EH (cell line): ENCODE measurements at regions not wholly inside any gene's neighbourhood (a gene's known extent, or its start where the extent isn't known, plus 50 kb on each side); places are given as distances from the start of the nearest gene placed in this dataset.

Experiments used
- DNase-seq: peaks from one replicate; pipeline ENCODE4 v3.0.0-alpha.2; 2015; ENCODE audit warnings: low read depth

DNA sequence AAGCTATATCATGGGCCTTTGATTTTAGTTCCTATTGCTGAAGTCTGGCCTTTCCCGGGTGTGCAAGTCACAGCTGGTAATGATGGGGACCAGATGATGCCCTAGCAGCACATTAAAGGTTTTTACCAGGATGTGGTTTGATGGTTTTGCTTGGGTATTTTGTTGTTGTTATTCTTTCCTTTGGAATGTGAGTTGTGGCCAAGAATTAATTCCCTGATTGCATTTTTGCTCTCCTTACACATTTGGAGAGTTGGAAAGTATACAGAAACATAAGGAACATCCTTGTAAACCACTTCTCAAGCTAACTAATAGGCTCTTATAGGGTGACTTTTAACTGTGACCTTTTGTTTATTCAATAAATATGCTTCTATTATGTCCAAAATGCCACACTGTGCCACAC, 154.1 kb upstream of the MMADHC start:
- DNase-seq, result peak; percentile 94

DNA sequence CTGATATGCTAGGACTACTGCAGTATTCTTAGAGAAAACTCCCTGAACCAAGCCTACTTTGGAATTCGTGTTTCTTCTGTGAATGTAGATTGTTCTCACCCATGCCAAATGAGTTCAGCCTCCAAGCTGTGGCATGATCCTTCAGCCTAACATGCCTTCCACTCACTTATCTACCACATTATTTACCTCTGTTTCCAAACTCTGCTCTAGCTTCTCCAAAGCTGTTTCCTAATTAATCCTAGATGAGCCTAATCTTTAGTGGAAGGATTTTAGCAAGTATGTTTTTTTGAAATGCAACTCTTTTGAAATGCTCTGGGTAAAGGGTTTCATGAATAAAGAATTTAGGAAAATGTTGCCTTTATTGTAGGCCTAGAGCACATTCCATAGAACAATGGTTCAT, 152.9 kb upstream of the MMADHC start:
- DNase-seq, result no peak

DNA sequence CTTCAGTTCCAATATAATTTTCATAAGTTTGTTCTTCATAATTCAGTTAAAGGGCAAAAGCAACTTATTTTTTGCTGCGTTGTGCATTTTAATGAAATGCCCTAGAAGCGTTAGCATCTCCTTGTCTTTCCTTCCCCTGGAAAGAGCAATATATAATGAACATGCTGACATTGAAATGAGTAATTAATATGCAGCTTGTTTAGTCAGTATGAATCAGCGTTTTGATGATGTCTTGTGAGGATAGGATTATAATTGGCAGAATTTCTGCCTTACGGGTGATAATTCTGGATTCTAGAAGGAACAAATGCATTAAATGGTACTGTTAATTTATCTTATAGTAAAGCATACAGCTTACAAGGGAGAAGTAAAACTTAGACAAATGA, 152.3 kb upstream of the MMADHC start:
- DNase-seq, result peak; percentile 29

DNA sequence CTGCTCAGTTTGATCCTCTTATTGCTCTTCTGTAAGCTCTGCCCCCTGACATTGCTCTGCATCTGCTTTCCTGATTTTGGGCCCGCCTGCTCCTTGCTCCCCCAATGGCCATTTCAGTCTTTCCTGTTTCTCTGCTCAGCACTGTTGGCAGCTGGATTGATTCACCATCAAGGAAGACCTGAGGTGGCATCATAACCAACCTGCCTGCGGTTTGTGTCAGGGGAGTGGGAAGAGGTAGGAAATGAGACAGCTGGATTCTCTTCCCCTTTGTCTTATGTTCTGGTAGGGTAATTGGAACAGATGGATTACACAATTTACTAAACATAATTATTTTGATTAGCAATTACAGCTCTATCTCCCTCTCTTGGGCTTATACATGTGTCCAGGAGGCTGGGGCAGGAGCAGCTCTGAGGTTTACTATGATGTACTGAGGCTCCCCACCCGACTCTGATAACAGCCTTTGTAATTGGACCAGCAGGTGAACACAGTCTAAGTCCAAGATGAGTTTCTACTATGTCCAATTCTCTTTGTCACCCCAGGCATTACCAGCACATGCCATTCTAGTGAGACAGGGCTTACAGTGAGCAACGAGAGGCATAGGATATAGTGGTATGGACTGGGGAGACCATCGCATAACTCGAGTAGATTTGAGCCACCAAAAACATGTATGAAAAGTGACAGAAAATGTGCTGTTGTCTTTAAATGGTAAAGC, 151.8 kb upstream of the MMADHC start:
- DNase-seq, result peak; percentile 53

DNA sequence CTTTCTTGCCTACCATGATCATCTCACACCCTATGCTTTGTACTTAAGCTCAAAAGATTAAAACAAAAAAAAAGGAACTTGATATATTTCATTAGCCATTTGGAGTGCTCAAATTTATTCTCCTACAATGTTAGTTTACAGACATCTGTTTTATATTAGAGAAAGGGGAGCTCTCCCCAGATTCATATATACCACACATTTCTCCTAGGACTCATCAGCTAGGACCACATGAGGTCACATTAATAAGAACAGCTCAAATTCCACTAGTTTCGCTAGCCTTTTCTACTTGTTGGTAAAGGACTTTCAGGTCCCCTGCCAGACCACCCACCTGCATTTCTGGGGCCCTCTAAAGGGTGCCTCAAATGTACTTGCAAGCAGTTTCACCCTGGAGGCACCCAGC, 151.2 kb upstream of the MMADHC start:
- peak; percentile 62 for DNase-seq

DNA sequence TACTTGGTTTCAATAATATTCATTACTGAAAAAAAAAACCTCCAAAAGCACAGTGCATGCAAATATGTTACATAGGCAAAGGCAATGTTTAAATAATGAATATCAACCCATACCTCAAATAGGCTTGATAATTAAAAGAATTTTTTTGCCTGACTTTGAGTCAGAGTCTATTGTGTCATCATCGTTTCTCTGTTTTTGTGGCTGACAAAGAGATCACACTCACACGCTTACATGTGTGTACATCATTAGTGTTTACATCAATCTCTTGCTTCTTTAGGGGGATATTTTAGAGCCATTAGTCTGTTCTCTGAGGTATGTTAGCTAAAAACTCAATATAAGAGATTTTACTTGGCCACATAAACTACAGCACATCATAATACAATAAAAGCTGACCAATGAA, 150.3 kb upstream of the MMADHC start:
- DNase-seq, result peak; percentile 27

DNA sequence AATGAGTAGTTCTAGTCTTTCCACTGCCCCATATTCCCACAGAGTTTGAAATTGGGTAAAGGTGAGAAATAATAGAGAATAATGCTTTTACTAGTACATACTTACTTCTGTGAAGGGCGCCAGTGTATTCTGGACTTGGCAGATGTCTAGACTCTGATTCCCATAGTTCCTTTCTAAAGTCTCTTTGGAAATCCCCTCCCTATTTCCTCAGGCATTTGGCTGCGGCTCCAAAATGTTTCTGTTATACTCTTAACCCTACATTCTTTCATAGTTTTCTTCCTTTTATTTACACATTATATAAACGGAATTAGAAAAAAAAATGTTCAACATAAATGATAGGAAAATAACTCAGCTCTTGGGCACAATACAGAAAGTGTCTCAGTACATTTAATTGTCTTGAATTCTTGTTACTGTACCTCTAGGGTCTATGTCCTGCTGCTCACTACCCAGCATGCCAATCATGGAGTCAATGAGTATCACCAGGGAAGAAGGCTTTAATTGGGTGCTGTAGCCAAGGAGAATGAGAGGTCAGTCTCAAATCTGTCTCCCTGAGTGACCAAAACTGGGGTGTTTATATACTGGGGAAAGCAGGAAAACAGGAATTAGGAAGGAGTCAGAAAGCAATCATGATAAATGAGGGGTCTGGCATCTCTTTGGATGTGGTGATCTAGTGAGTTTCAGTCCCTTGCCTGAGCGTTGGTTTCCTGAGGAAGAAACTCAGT, 147.8 kb upstream of the MMADHC start:
- DNase-seq, result peak; percentile 60

DNA sequence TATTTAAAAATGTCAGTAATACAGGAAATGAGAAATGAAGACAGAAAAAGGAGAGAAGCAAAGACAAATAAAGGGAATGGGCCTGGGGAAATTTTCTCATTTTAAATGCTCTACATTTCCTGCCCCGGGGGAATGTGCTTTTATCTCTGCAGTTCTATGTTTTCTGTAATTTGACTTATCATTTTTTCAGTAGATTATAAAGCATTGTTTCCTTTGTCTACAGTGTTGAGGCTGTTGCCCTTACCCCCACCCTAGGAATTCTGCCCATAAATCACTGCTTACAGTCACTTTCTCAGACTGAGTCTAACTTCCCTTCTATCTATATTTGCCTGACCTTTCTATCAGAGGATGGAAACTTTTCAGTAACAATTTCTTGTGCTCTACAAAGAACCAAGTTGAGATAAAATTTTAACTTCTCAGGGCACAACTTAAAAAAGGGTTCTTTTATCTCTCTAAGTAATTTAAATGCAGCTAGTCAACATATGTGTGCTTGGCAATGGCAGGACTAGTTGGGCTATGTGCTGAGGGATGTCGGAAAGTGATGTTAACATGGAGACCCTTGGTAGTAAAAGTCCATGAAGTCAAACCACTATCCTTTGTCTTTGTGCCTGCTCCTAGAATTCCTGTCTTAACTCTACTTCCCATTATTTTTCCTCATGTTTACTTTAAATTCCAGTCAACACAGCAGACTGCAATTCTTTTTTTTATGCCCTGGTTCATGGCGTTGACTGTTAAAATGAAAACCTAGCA, 146.5 kb upstream of the MMADHC start:
- peak; percentile 86 for DNase-seq

- DNase-seq, result no peak
Observed at GRCh38 chr2:149732730-149733290, 145.2 kb upstream of the MMADHC start.

- peak; percentile 88 for DNase-seq
Observed at GRCh38 chr2:149732001-149732685, 144.6 kb upstream of the MMADHC start.

DNA sequence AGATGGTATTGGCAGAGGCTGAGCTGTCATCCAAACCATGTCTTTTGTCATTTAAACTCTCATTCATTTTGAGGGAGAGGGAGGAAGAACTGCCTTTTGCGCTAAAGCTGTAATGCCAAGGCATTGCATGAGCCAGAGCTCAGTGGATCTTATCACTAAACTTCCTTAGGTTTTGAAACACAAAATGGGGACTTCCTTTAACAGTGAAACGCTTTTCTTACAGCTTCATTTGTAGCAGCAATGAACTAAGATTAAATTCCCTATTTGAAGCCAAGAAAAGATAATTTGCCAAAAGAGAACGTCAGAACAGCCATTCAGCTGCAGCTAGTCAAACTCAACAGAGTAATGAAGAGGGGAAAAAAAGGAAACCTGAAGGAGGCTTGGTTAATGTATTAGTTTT, 143.5 kb upstream of the MMADHC start:
- DNase-seq, result no peak

DNA sequence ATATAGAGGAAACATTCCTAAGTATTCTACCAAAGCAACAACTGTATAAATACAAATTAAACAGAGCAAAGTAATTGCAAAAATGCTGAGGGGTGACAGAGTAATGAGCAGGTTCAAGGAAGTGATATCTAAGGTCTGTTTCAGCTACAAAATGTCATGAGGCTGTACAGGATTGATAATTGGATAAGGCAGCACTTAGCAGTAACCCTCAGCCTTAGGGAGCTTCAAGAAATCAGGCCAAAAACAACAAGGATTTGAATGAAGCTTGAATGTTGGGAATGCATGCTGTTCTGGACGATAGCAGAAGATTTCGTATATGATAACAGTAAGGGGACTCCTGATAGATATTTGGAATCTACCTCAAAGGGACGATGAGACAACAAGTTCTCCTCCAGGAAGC, 142.0 kb upstream of the MMADHC start:
- peak; percentile 40 for DNase-seq

- peak; percentile 37 for DNase-seq
Observed at GRCh38 chr2:149727927-149728326, 140.4 kb upstream of the MMADHC start.

- DNase-seq, result no peak
Observed at GRCh38 chr2:149725234-149725633, 137.7 kb upstream of the MMADHC start.

- DNase-seq, result no peak
Observed at GRCh38 chr2:149724091-149724490, 136.5 kb upstream of the MMADHC start.

- DNase-seq, result peak; percentile 31
Observed at GRCh38 chr2:149720615-149721014, 133.0 kb upstream of the MMADHC start.

DNA sequence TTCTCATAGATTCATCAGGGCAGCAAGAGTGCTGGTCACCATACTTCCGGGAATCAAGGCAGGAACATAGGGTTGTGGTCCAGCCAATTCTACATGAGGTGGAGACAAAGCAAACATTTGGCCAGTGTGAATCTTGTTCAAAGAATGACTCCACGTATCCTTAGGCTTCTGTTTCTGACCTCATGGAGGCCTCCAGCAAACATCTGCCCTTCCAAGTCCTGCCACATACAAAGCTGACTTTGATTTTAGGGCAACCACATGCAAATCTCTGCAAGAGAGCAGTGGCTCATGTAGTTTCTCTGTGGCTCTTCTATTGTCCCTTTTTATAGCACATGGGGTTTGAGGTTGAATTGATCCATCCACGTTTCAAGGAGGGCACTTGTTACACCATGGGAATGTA, 132.1 kb upstream of the MMADHC start:
- DNase-seq, result no peak

- DNase-seq, result peak; percentile 36
Observed at GRCh38 chr2:149716687-149717086, 129.1 kb upstream of the MMADHC start.

GRCh38 chr2:149715894-149716293, 128.3 kb upstream of the MMADHC start:
- DNase-seq, result no peak

DNA sequence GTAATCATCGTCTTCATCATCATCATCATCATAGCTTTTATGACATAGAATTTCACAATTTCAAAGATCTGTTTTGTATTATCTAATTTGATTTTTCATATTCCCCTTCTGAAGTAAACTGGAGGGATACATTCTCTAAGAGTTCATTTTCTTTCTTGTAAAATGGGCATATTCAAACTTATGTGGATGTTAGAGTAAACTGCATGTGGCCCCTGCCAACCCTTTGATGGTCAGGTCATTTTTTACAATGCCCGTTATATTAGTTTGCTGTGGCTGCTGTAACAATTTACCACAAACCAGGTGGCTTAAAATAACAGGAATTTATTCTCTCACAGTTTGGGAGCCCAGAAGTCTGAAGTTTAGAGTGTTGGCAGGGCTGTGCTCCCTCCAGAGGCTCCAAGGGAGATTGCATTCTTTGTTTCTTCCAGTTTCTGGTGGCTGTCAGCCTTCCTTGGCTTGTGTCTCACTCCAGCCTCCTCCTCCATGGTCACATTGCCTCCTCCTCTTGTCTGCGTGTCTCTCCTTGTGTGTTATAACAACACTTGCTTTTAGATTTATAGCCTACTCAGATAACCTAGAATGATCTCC, 127.5 kb upstream of the MMADHC start:
- peak; percentile 63 for DNase-seq

DNA sequence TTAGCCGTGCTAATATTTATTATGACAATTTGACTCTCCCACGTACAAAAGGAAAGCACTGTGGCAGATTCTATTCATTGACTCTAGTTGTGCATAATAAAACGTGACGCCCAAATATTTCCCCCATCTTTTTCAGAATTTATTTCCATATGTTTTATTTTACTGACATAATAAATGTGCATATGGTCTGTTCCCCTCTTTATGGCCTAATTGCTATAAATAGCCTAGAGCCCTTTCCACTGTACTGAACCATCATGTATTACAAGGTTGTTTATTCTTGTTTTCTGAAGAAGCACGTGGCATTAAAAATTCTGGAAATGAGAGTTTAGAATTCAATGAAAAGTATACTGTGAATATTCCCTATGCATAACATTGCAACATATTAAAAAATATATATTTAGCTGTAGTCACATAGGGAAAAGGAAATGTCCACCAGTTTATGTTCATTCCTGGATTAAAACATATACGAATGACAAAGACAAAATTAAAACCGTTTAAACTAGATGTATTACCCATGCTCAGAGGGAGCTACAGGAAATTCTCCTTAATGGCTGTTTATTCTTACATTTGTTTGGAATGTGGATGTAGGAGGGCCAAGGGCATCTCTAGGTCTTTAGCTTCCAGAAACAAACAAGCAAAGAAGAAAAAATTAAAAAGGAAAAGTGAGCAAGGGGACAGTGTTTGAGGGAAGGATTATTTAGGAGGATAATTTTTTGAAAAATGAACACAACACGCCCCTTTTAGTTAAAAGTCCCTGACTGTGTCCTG, 122.1 kb upstream of the MMADHC start:
- DNase-seq, result no peak
